NT2/D1 (cell line): ENCODE measurements at regions not wholly inside any gene's neighbourhood (a gene's known extent, or its start where the extent isn't known, plus 50 kb on each side); places are given as distances from the start of the nearest gene placed in this dataset.

Experiments used
- SUZ12 ChIP-seq: IDR thresholded peaks from 2 replicates; pipeline ENCODE4 v1.6.1; 2011; ENCODE audit not compliant: insufficient read length, insufficient read depth; ENCODE audit errors: extremely low read depth
- YY1 ChIP-seq: IDR thresholded peaks from 2 replicates; pipeline ENCODE4 v1.6.1; 2011; ENCODE audit not compliant: insufficient read length, insufficient read depth
- ZNF274 ChIP-seq: IDR thresholded peaks from 2 replicates; pipeline ENCODE4 v1.6.1; 2011; ENCODE audit warnings: mild to moderate bottlenecking, low read depth, low read length

DNA sequence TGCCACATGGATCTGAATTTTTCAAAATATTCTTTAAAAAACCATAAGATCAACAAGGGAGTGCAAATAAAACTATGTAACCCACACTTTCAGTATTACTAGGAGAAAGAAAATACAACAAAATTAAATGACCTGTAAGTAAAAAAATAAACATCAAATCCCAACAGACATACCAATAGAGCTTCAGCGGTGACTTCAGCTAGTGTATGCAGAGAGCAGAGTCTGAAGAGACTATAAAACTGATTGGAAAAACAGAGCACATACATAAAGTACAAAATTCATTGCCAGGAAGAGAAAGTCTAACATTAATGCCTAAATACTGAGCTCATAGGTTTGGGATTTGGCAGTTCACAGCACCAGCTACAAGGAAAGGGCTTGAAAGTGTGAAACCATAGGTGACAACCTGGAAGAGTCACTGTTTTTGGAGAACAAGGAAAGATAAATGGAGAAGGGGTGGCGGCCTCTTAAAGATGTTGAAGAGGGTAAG, 291.1 kb downstream of the LMO7 start:
- no peak for TF ChIP-seq YY1
- TF ChIP-seq ZNF274, result no peak
- TF ChIP-seq SUZ12, result no peak
